Suprapubic skin (tissue), 4 donors: ENCODE measurements at regions not wholly inside any gene's neighbourhood (a gene's known extent, or its start where the extent isn't known, plus 50 kb on each side); places are given as distances from the start of the nearest gene placed in this dataset.

Experiments
- POLR2A ChIP-seq, 2 donors: fragments of 450-650 bp; IDR thresholded peaks; one replicate each; pipeline ENCODE4 v1.6.1; 2017; ENCODE audit warnings: antibody characterized with exemption in 2 of 2, mild to moderate bottlenecking in 2 of 2, moderate library complexity in 2 of 2
- POLR2AphosphoS5 ChIP-seq, 3 donors: sonication (generic); formaldehyde crosslinking; IDR thresholded peaks; one replicate each; pipeline ENCODE4 v1.6.1; 2017; ENCODE audit warnings: antibody characterized with exemption in 3 of 3
- TF ChIP-seq, protein P1 (sequence below), 2 donors: fragments of 200-600 bp in 1 of 2; fragments of 450-650 bp in 1 of 2; sonication (generic) in 1 of 2; IDR thresholded peaks; one replicate each; pipeline ENCODE4 v1.5.1; 2016 to 2019; ENCODE audit warnings: antibody characterized with exemption in 2 of 2, mild to moderate bottlenecking in 1 of 2, moderate library complexity in 1 of 2

DNA sequence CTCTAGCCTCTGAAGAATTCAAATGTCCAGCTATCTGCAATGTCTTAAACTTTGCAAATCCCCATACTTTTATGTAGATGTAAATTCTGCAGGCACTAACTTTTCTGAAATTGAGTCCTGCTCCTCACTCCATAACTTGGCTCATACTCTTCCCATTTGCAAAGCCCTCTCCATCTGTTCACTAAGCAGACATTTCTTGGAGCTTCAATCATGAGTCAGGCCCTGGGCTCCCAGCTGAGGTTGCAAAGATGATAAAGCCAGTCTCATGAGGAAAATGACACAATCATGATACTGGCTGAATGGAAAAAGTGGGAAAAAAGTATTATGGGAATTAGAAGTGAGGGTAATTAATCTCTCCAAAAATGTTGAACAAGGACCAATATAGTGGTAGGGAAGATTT, 507.6 kb downstream of the NR2F2 start:
- TF ChIP-seq POLR2AphosphoS5 (IDR thresholded peaks at IDR 0.05): no peak
- TF ChIP-seq, protein P1, sequence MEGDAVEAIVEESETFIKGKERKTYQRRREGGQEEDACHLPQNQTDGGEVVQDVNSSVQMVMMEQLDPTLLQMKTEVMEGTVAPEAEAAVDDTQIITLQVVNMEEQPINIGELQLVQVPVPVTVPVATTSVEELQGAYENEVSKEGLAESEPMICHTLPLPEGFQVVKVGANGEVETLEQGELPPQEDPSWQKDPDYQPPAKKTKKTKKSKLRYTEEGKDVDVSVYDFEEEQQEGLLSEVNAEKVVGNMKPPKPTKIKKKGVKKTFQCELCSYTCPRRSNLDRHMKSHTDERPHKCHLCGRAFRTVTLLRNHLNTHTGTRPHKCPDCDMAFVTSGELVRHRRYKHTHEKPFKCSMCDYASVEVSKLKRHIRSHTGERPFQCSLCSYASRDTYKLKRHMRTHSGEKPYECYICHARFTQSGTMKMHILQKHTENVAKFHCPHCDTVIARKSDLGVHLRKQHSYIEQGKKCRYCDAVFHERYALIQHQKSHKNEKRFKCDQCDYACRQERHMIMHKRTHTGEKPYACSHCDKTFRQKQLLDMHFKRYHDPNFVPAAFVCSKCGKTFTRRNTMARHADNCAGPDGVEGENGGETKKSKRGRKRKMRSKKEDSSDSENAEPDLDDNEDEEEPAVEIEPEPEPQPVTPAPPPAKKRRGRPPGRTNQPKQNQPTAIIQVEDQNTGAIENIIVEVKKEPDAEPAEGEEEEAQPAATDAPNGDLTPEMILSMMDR (IDR thresholded peaks at IDR 0.05): no peak
- TF ChIP-seq POLR2A (IDR thresholded peaks at IDR 0.05): no peak
